ENCODE measurements at regions not wholly inside any gene's neighbourhood (a gene's known extent, or its start where the extent isn't known, plus 50 kb on each side); places are given as distances from the start of the nearest gene placed in this dataset.
"Not testable (repeated sequence)": the region's sequence is repeated elsewhere in the genome, so short reads cannot be mapped to it uniquely, and the experiment has no call there.

DNA sequence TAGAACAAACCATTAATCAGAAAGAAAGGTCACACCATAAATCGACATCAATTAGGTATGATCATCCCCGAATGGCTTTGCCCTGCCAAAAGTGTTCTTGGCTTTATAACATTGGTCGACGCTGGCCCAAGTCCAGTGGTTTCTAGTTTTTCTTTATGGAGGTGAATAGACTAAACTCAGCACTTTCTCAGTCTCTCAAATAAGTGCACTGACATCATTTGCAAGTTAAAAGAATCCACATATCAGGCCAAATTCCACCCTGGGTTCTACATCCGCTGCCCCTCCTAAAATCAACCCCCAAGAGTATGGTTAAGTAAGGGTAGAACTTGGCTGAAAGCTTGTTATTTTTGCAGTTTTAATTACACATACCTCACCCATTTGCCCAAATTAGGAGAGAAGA is 314.3 kb downstream of the C12orf75 start:
- Histone ChIP-seq H3K36me3 (ENCODE audit: control insufficient read depth, insufficient read depth, low read length) (no peaks in the 10 kb centered on the region), H3K27me3 (replicated peaks; ENCODE audit: control insufficient read depth, insufficient read depth, low read length) (no peaks in the 10 kb centered on the region), H3K4me3 (replicated peaks; ENCODE audit: low read depth, low read length) (no peak overlapping the region)
- DNase-seq (ENCODE audit: extremely low read depth, insufficient read length) = no peak
- TF ChIP-seq, protein P1, sequence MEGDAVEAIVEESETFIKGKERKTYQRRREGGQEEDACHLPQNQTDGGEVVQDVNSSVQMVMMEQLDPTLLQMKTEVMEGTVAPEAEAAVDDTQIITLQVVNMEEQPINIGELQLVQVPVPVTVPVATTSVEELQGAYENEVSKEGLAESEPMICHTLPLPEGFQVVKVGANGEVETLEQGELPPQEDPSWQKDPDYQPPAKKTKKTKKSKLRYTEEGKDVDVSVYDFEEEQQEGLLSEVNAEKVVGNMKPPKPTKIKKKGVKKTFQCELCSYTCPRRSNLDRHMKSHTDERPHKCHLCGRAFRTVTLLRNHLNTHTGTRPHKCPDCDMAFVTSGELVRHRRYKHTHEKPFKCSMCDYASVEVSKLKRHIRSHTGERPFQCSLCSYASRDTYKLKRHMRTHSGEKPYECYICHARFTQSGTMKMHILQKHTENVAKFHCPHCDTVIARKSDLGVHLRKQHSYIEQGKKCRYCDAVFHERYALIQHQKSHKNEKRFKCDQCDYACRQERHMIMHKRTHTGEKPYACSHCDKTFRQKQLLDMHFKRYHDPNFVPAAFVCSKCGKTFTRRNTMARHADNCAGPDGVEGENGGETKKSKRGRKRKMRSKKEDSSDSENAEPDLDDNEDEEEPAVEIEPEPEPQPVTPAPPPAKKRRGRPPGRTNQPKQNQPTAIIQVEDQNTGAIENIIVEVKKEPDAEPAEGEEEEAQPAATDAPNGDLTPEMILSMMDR (IDR thresholded peaks at IDR 0.05; ENCODE audit: insufficient read depth, low read length, poor library complexity, severe bottlenecking) = no peak

DNA sequence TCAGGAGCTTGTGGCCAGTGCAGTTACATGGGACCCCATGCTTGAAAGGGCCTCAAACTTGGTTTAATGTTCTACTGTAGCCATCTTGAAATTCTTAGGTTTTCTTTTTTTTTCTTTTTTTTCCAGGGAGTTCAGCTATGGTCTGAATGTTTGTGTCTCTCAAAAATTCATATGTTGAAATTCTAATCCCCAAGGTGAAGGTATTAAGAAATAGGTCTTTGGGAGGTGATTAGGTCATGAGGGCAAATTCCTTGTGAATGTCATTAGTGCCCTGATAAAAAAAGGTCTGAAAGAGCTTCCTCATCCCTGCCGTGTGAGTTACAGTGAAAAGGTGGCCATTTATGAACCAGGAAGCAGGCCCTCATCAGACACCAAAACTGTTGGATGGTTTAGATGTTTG is 324.1 kb downstream of the C12orf75 start:
- H3K27me3 ChIP-seq (replicated peaks; ENCODE audit: control insufficient read depth, insufficient read depth, low read length) = no peaks in the 10 kb centered on the region
- no peaks in the 10 kb centered on the region for H3K36me3 ChIP-seq (ENCODE audit: control insufficient read depth, insufficient read depth, low read length)
- TF ChIP-seq, protein P1 (IDR thresholded peaks at IDR 0.05; ENCODE audit: insufficient read depth, low read length, poor library complexity, severe bottlenecking) = no peak
- H3K4me3 ChIP-seq (replicated peaks; ENCODE audit: low read depth, low read length) = no peak overlapping the region
- no peak for DNase-seq (ENCODE audit: extremely low read depth, insufficient read length)

GRCh38 chr12:105658389-105658788 is 327.9 kb downstream of the C12orf75 start:
- H3K4me3 ChIP-seq (replicated peaks; ENCODE audit: low read depth, low read length) = no peak overlapping the region
- TF ChIP-seq, protein P1 (IDR thresholded peaks at IDR 0.05; ENCODE audit: insufficient read depth, low read length, poor library complexity, severe bottlenecking) = no peak
- H3K36me3 ChIP-seq (ENCODE audit: control insufficient read depth, insufficient read depth, low read length) = no peaks in the 10 kb centered on the region
- H3K27me3 ChIP-seq (replicated peaks; ENCODE audit: control insufficient read depth, insufficient read depth, low read length) = no peaks in the 10 kb centered on the region
- no peak for DNase-seq (ENCODE audit: extremely low read depth, insufficient read length)

DNA sequence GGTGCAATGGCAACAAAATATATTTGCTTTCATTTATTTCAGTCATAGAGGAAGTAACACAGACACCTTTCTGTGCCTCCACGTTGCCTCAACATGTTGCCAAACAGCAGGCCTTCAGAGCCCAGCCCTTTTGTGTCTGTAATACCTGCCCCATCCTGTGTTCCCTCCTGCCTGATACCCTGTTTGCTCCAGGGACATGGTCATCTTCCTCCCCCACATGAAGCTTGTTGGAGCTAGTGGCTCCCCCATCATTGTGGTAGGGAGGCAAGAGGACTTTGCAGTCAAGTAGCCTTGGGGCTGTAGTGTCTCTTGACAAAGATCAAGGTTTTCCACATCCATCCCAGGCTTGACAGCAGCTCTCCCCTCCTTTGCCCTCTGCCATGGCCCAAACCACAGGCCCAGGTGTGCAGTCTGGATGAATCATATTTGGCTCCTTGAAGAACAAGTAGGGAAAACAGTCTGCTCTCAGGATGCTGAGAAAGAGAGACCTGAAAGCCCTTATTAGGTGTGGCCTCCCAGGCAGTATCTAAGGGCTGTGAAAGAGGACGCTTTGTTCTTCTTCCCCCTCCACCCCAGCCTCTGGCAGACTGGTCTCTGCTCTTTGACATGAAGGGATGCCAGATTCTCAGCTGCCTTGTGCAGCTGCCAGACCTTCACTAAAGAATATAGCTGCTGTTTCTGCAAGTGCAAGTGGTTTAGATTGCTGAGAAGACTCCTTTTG is 329.0 kb downstream of the C12orf75 start:
- no peaks in the 10 kb centered on the region for H3K27me3 ChIP-seq (replicated peaks; ENCODE audit: control insufficient read depth, insufficient read depth, low read length)

GRCh38 chr12:105664765-105665164 is 334.3 kb downstream of the C12orf75 start:
- not testable (repeated sequence) for H3K27me3 ChIP-seq (replicated peaks; ENCODE audit: control insufficient read depth, insufficient read depth, low read length); H3K4me3 ChIP-seq (replicated peaks; ENCODE audit: low read depth, low read length); DNase-seq (ENCODE audit: extremely low read depth, insufficient read length); H3K36me3 ChIP-seq (ENCODE audit: control insufficient read depth, insufficient read depth, low read length)

More for the DNA sequence above, 329.0 kb downstream of the C12orf75 start:
- TF ChIP-seq, protein P1 (IDR thresholded peaks at IDR 0.05; ENCODE audit: insufficient read depth, low read length, poor library complexity, severe bottlenecking) = no peak
- DNase-seq (ENCODE audit: extremely low read depth, insufficient read length) = no peak
- Histone ChIP-seq H3K4me3 (replicated peaks; ENCODE audit: low read depth, low read length) (no peak overlapping the region), H3K36me3 (ENCODE audit: control insufficient read depth, insufficient read depth, low read length) (no peaks in the 10 kb centered on the region)

- Histone ChIP-seq H3K4me3 (replicated peaks; ENCODE audit: low read depth, low read length) (no peak overlapping the region), H3K36me3 (ENCODE audit: control insufficient read depth, insufficient read depth, low read length) (no peaks in the 10 kb centered on the region), H3K27me3 (replicated peaks; ENCODE audit: control insufficient read depth, insufficient read depth, low read length) (no peaks in the 10 kb centered on the region)
- no peak for DNase-seq (ENCODE audit: extremely low read depth, insufficient read length)
- TF ChIP-seq, protein P1 (IDR thresholded peaks at IDR 0.05; ENCODE audit: insufficient read depth, low read length, poor library complexity, severe bottlenecking) = no peak
Measured at GRCh38 chr12:105665366-105665765, 334.9 kb downstream of the C12orf75 start.
